Neural progenitor cell (in vitro differentiated cells): ENCODE measurements at regions not wholly inside any gene's neighbourhood (a gene's known extent, or its start where the extent isn't known, plus 50 kb on each side); places are given as distances from the start of the nearest gene placed in this dataset.
"Not testable (repeated sequence)": the region's sequence is repeated elsewhere in the genome, so short reads cannot be mapped to it uniquely, and the experiment has no call there.

Source experiments
- EZH2phosphoT487 ChIP-seq: fragments of 200-600 bp; sonication (generic); IDR thresholded peaks from 2 replicates; pipeline ENCODE4 v1.6.1; 2017; ENCODE audit warnings: antibody characterized with exemption
- TF ChIP-seq, protein P1 (sequence below): fragments of 200-600 bp; sonication (generic); IDR thresholded peaks from 2 replicates; pipeline ENCODE4 v1.5.1; 2017; ENCODE audit warnings: antibody characterized with exemption, mild to moderate bottlenecking

- TF ChIP-seq, protein P1, sequence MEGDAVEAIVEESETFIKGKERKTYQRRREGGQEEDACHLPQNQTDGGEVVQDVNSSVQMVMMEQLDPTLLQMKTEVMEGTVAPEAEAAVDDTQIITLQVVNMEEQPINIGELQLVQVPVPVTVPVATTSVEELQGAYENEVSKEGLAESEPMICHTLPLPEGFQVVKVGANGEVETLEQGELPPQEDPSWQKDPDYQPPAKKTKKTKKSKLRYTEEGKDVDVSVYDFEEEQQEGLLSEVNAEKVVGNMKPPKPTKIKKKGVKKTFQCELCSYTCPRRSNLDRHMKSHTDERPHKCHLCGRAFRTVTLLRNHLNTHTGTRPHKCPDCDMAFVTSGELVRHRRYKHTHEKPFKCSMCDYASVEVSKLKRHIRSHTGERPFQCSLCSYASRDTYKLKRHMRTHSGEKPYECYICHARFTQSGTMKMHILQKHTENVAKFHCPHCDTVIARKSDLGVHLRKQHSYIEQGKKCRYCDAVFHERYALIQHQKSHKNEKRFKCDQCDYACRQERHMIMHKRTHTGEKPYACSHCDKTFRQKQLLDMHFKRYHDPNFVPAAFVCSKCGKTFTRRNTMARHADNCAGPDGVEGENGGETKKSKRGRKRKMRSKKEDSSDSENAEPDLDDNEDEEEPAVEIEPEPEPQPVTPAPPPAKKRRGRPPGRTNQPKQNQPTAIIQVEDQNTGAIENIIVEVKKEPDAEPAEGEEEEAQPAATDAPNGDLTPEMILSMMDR: not testable (repeated sequence)
- not testable (repeated sequence) for TF ChIP-seq EZH2phosphoT487
These were observed 157.8 kb downstream of the KCNRG start for GRCh38 chr13:50173045-50173444.
